Stimulated activated naive CD8-positive, alpha-beta T cell treated with anti-CD3 and anti-CD28 coated beads, Interleukin-15, Interleukin-2, amounts not matched to agents 100 U/mL and 50 U/mL, for 24 hours (primary cell): ENCODE measurements at regions not wholly inside any gene's neighbourhood (a gene's known extent, or its start where the extent isn't known, plus 50 kb on each side); places are given as distances from the start of the nearest gene placed in this dataset.
"Not testable (repeated sequence)": the region's sequence is repeated elsewhere in the genome, so short reads cannot be mapped to it uniquely, and the experiment has no call there.

ENCODE experiments used
- ATAC-seq: fragments of 150-1000 bp; cut with Tn5 transposase; one replicate; pipeline ENCODE4 v1.10.0; 2021
- DNase-seq: peaks from one replicate; pipeline ENCODE4 v3.0.0; 2021

GRCh38 chr22:38375784-38376183 lies 58.6 kb upstream of the CSNK1E start:
- DNase-seq, ATAC-seq: not testable (repeated sequence)

DNA sequence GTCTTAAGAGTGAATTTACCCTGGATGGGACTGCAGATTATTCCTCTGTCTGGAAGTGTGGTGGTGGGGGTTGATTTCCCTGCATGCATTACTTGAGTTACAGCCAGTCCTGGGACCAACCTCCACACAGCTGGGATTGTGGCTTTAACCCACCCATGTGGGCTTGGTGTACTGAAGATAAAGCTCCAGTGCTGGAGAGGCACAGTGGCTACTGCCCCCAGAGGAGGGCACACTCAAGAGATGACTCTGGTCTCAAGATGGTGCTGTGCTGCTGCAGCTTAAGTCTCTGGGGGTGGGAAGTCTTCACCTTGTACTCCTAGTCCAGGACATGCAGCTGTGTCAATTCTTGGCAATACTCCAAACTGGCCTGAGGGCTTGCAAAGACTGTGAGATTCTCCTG lies 57.8 kb upstream of the CSNK1E start:
- ATAC-seq, DNase-seq: not testable (repeated sequence)

DNA sequence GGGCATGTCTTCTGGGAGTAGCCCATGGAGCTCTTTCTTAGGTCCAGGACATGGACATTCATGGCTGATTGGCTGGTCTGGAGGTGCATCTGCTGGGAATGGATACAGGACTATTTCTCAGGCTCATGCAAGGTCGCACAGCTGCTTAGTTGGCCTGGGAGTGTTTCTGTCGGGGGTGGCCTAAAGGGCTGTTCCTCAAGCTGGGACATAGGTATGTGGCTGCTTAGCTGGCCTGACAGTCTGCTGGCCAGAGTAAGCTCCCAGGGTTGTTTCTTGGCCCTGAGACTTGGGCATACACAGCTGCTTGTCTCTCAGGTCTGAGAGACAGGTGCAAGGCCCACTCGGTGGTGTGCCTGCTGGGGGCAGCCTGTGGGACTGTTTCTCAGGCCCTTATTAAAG lies 57.2 kb upstream of the CSNK1E start:
- ATAC-seq, DNase-seq: not testable (repeated sequence)

DNA sequence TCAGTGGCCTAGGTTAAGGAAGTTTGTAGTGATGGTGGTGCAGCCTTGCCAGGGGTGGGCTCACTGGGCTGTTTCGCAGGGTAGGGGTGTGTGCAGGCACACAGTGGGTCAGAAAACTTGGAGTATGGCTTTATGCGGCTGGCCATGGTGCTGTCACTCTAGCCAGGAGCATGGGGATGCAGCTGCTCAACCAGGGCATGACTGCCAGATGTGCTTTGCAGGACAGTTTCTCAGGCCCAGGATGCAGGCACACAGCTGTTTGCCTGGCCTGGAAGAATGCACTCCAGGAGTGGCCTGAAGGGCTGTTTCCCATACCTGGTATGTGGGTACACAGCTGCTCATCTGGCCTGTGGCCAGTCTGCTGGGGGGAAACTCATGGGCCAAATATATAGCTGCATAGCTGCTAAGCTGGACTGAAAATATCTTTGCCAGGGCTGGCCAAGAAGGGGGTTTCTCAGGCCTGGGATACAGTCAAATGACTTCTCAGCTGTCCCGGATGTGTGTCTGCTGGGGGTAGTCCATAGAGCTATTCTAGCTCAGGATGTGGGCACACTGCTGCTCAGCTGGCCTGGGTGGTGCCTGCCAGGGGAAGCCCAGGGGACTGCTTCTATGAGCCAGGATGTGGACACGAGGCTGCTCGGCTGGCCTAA lies 56.7 kb upstream of the CSNK1E start:
- not testable (repeated sequence) for ATAC-seq
- DNase-seq = peak; percentile 26

- DNase-seq, ATAC-seq: not testable (repeated sequence)
Measured at GRCh38 chr22:38372665-38373064, 55.4 kb upstream of the CSNK1E start.

DNA sequence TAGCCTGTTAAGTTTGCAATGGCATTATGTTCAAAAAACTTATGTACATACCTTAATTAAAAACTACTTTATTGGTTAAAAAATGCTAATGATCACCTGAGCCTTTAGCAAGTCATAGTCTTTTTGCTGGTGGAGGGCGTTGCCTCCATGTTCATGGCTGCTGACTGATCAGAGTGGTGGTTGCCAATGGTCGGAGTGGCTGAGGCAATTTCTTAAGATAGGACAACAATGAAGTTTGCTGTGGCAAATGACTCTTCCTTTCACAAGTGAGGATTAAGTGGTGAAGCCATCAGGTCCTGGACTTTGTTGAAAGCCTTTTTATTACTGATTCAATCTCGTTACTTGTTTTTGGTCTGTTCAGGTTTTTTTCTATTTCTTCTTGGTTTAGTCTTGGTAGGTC lies 53.3 kb upstream of the CSNK1E start:
- not testable (repeated sequence) for DNase-seq, ATAC-seq

DNA sequence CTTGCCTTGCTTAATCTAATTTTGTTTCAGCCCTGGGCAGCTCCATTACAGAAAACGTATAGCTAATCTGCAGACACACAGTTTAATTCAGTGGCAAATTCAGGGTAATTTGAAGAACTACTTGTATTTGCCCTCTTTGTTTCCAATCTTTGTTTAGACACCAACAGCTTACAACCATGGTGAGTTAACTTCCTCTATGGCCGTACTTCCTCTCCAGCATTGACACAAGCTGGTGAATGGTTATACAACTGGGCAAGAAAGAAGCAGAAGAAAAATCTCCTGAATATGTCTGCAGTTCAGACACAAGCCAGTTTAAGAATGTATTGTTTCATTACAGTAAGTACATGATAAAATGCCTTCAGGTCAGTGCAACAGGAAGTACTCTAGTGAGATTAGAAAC lies 51.9 kb upstream of the CSNK1E start:
- not testable (repeated sequence) for ATAC-seq, DNase-seq
